ENCODE measurements at regions not wholly inside any gene's neighbourhood (a gene's known extent, or its start where the extent isn't known, plus 50 kb on each side); places are given as distances from the start of the nearest gene placed in this dataset.
"Not testable (repeated sequence)": the region's sequence is repeated elsewhere in the genome, so short reads cannot be mapped to it uniquely, and the experiment has no call there.

- DNase-seq (ENCODE audit: low spot score in 2 of 2): no peak
- no peak overlapping the region for H3K4me3 Mint-ChIP-seq
- H3K27me3 Mint-ChIP-seq: no peaks in the 10 kb centered on the region
- H3K9me3 Mint-ChIP-seq: no peaks in the 10 kb centered on the region
- no peaks in the 10 kb centered on the region for H3K4me1 Mint-ChIP-seq
- no peaks in the 10 kb centered on the region for H3K36me3 Mint-ChIP-seq (ENCODE audit: insufficient read depth)
- H3K27ac Mint-ChIP-seq (ENCODE audit: low read depth): no peak overlapping the region
- no peak for ATAC-seq (replicated peaks; ENCODE audit: extremely low read depth, poor library complexity, severe bottlenecking)
These were observed 80.1 kb upstream of the PTPRK start for GRCh38 chr6:128600397-128600951.

GRCh38 chr6:128599036-128599435 is 78.6 kb upstream of the PTPRK start:
- Mint-ChIP-seq H3K27me3 (no peaks in the 10 kb centered on the region), H3K27ac (ENCODE audit: low read depth) (no peak overlapping the region), H3K9me3 (no peaks in the 10 kb centered on the region), H3K4me1 (no peaks in the 10 kb centered on the region), H3K4me3 (no peak overlapping the region), H3K36me3 (ENCODE audit: insufficient read depth) (no peaks in the 10 kb centered on the region)
- ATAC-seq (replicated peaks; ENCODE audit: extremely low read depth, poor library complexity, severe bottlenecking) (no peak), DNase-seq (ENCODE audit: low spot score in 2 of 2) (no peak)

GRCh38 chr6:128598571-128598970 is 78.2 kb upstream of the PTPRK start:
- no peak for DNase-seq (ENCODE audit: low spot score in 2 of 2)
- no peak overlapping the region for H3K27ac Mint-ChIP-seq (ENCODE audit: low read depth)
- no peak overlapping the region for H3K4me3 Mint-ChIP-seq
- no peaks in the 10 kb centered on the region for H3K36me3 Mint-ChIP-seq (ENCODE audit: insufficient read depth)
- no peaks in the 10 kb centered on the region for H3K4me1 Mint-ChIP-seq
- H3K27me3 Mint-ChIP-seq: no peaks in the 10 kb centered on the region
- ATAC-seq (replicated peaks; ENCODE audit: extremely low read depth, poor library complexity, severe bottlenecking): no peak
- no peaks in the 10 kb centered on the region for H3K9me3 Mint-ChIP-seq

- no peak for ATAC-seq (replicated peaks; ENCODE audit: extremely low read depth, poor library complexity, severe bottlenecking)
These were observed 77.6 kb upstream of the PTPRK start for GRCh38 chr6:128597956-128598355.

GRCh38 chr6:128597004-128597403 is 76.6 kb upstream of the PTPRK start:
- ATAC-seq (replicated peaks; ENCODE audit: extremely low read depth, poor library complexity, severe bottlenecking) (no peak), DNase-seq (ENCODE audit: low spot score in 2 of 2) (no peak)
- Mint-ChIP-seq H3K4me1 (no peaks in the 10 kb centered on the region), H3K9me3 (no peaks in the 10 kb centered on the region), H3K36me3 (ENCODE audit: insufficient read depth) (no peaks in the 10 kb centered on the region), H3K27ac (ENCODE audit: low read depth) (no peak overlapping the region), H3K4me3 (no peak overlapping the region), H3K27me3 (peaks cover 1% of the 10 kb centered on the region)

More at GRCh38 chr6:128597956-128598355, 77.6 kb upstream of the PTPRK start:
- H3K4me3 Mint-ChIP-seq: no peak overlapping the region
- DNase-seq (ENCODE audit: low spot score in 2 of 2): no peak
- H3K4me1 Mint-ChIP-seq: no peaks in the 10 kb centered on the region
- no peaks in the 10 kb centered on the region for H3K27me3 Mint-ChIP-seq
- no peaks in the 10 kb centered on the region for H3K9me3 Mint-ChIP-seq
- no peak overlapping the region for H3K27ac Mint-ChIP-seq (ENCODE audit: low read depth)
- H3K36me3 Mint-ChIP-seq (ENCODE audit: insufficient read depth): no peaks in the 10 kb centered on the region

GRCh38 chr6:128595544-128595943 is 75.1 kb upstream of the PTPRK start:
- Mint-ChIP-seq H3K27ac (ENCODE audit: low read depth) (no peak overlapping the region), H3K36me3 (ENCODE audit: insufficient read depth) (no peaks in the 10 kb centered on the region), H3K4me3 (no peak overlapping the region), H3K4me1 (no peaks in the 10 kb centered on the region), H3K9me3 (no peaks in the 10 kb centered on the region), H3K27me3 (peaks cover 16% of the 10 kb centered on the region)
- DNase-seq (ENCODE audit: low spot score in 2 of 2) (no peak), ATAC-seq (replicated peaks; ENCODE audit: extremely low read depth, poor library complexity, severe bottlenecking) (no peak)

GRCh38 chr6:128586095-128586494 is 65.7 kb upstream of the PTPRK start:
- no peak for ATAC-seq (replicated peaks; ENCODE audit: extremely low read depth, poor library complexity, severe bottlenecking)
- H3K4me3 Mint-ChIP-seq: no peak overlapping the region
- H3K4me1 Mint-ChIP-seq: no peaks in the 10 kb centered on the region
- no peak for DNase-seq (ENCODE audit: low spot score in 2 of 2)
- no peak overlapping the region for H3K27ac Mint-ChIP-seq (ENCODE audit: low read depth)
- peaks cover 40% of the 10 kb centered on the region for H3K27me3 Mint-ChIP-seq
- peaks cover 8% of the 10 kb centered on the region for H3K9me3 Mint-ChIP-seq
- no peaks in the 10 kb centered on the region for H3K36me3 Mint-ChIP-seq (ENCODE audit: insufficient read depth)

- Mint-ChIP-seq H3K36me3 (ENCODE audit: insufficient read depth) (no peaks in the 10 kb centered on the region), H3K4me1 (peaks cover 7% of the 10 kb centered on the region), H3K27me3 (peaks cover 34% of the 10 kb centered on the region), H3K4me3 (no peak overlapping the region), H3K9me3 (no peaks in the 10 kb centered on the region), H3K27ac (ENCODE audit: low read depth) (no peak overlapping the region)
- DNase-seq (ENCODE audit: low spot score in 2 of 2): no peak
- no peak for ATAC-seq (replicated peaks; ENCODE audit: extremely low read depth, poor library complexity, severe bottlenecking)
These were observed 60.1 kb upstream of the PTPRK start for GRCh38 chr6:128580224-128581110.

- H3K27me3 Mint-ChIP-seq: peaks cover 19% of the 10 kb centered on the region
- H3K4me1 Mint-ChIP-seq; ATAC-seq (replicated peaks; ENCODE audit: extremely low read depth, poor library complexity, severe bottlenecking): not testable (repeated sequence)
These were observed 54.9 kb upstream of the PTPRK start for GRCh38 chr6:128575254-128575653.

GRCh38 chr6:128574402-128574801 is 54.0 kb upstream of the PTPRK start:
- Mint-ChIP-seq H3K4me3 (no peak overlapping the region), H3K27ac (ENCODE audit: low read depth) (no peak overlapping the region), H3K4me1 (peaks cover 7% of the 10 kb centered on the region), H3K27me3 (peaks cover 21% of the 10 kb centered on the region), H3K9me3 (no peaks in the 10 kb centered on the region), H3K36me3 (ENCODE audit: insufficient read depth) (no peaks in the 10 kb centered on the region)
- DNase-seq (ENCODE audit: low spot score in 2 of 2): no peak
- ATAC-seq (replicated peaks; ENCODE audit: extremely low read depth, poor library complexity, severe bottlenecking): no peak

More at GRCh38 chr6:128575254-128575653, 54.9 kb upstream of the PTPRK start:
- not testable (repeated sequence) for H3K27ac Mint-ChIP-seq (ENCODE audit: low read depth); H3K36me3 Mint-ChIP-seq (ENCODE audit: insufficient read depth); DNase-seq (ENCODE audit: low spot score in 2 of 2); H3K9me3 Mint-ChIP-seq; H3K4me3 Mint-ChIP-seq

- Mint-ChIP-seq H3K36me3 (ENCODE audit: insufficient read depth) (no peaks in the 10 kb centered on the region), H3K27ac (ENCODE audit: low read depth) (no peak overlapping the region), H3K27me3 (peaks cover 27% of the 10 kb centered on the region), H3K9me3 (no peaks in the 10 kb centered on the region), H3K4me1 (peaks cover 7% of the 10 kb centered on the region), H3K4me3 (no peak overlapping the region)
- DNase-seq (ENCODE audit: low spot score in 2 of 2): no peak
- no peak for ATAC-seq (replicated peaks; ENCODE audit: extremely low read depth, poor library complexity, severe bottlenecking)
These were observed 52.6 kb upstream of the PTPRK start for GRCh38 chr6:128573036-128573435.

GRCh38 chr6:128572294-128572693 is 51.9 kb upstream of the PTPRK start:
- no peak for ATAC-seq (replicated peaks; ENCODE audit: extremely low read depth, poor library complexity, severe bottlenecking)
- Mint-ChIP-seq H3K9me3 (no peaks in the 10 kb centered on the region), H3K4me1 (peaks cover 7% of the 10 kb centered on the region), H3K36me3 (ENCODE audit: insufficient read depth) (no peaks in the 10 kb centered on the region), H3K4me3 (no peak overlapping the region), H3K27ac (ENCODE audit: low read depth) (no peak overlapping the region), H3K27me3 (peaks cover 27% of the 10 kb centered on the region)
- DNase-seq (ENCODE audit: low spot score in 2 of 2): no peak

GRCh38 chr6:128570680-128571063 is 50.3 kb upstream of the PTPRK start:
- H3K27ac Mint-ChIP-seq (ENCODE audit: low read depth): no peak overlapping the region
- peaks cover 20% of the 10 kb centered on the region for H3K27me3 Mint-ChIP-seq
- no peak overlapping the region for H3K4me3 Mint-ChIP-seq
- DNase-seq (ENCODE audit: low spot score in 2 of 2) (no peak), ATAC-seq (replicated peaks; ENCODE audit: extremely low read depth, poor library complexity, severe bottlenecking) (no peak)
- H3K36me3 Mint-ChIP-seq (ENCODE audit: insufficient read depth): no peaks in the 10 kb centered on the region
- peaks cover under 1% of the 10 kb centered on the region for H3K4me1 Mint-ChIP-seq
- no peaks in the 10 kb centered on the region for H3K9me3 Mint-ChIP-seq
